IPS DF 6.9 (cell line): ENCODE measurements at regions not wholly inside any gene's neighbourhood (a gene's known extent, or its start where the extent isn't known, plus 50 kb on each side); places are given as distances from the start of the nearest gene placed in this dataset.

Experiments
- DNase-seq: peaks from one replicate; pipeline ENCODE4 v3.0.0-alpha.2; 2013; ENCODE audit warnings: low read depth, low spot score
- H3K27ac ChIP-seq: one replicate; pipeline ENCODE4 v1.5.1; 2013; ENCODE audit warnings: low read length, control low read depth
- H3K27me3 ChIP-seq: 2 replicates; pipeline ENCODE4 v1.6.1; 2013; ENCODE audit warnings: mild to moderate bottlenecking, low read length; ENCODE audit not compliant: control insufficient read depth, insufficient read depth
- H3K36me3 ChIP-seq: 2 replicates; pipeline ENCODE4 v1.6.1; 2013; ENCODE audit warnings: low read length; ENCODE audit not compliant: control insufficient read depth, insufficient read depth
- H3K4me1 ChIP-seq: 2 replicates; pipeline ENCODE4 v1.6.1; 2013; ENCODE audit warnings: low read length; ENCODE audit not compliant: control insufficient read depth, insufficient read depth
- H3K4me3 ChIP-seq: 2 replicates; pipeline ENCODE4 v1.5.1; 2013; ENCODE audit warnings: mild to moderate bottlenecking, low read length
- H3K9me3 ChIP-seq: 2 replicates; pipeline ENCODE4 v1.6.1; 2013; ENCODE audit warnings: low read length, inconsistent platforms; ENCODE audit not compliant: control insufficient read depth, insufficient read depth
- WGBS: extraction: QIAGEN DNeasy Blood & Tissue Kit; methylation state at CpG from one replicate; pipeline ENCODE4 v1.1.7; 2013; ENCODE audit warnings: mixed read lengths, missing lambda C conversion rate; ENCODE audit not compliant: insufficient read length, insufficient coverage; 5-methylcytosine and 5-hydroxymethylcytosine counted together

GRCh38 chr3:5292512-5292911 is 105.0 kb downstream of the EDEM1 start:
- no peak for DNase-seq
- no CpG with 5 or more reads among the region's 7 CpGs for WGBS
- H3K27me3 ChIP-seq: no peaks in the 10 kb centered on the region
- no peaks in the 10 kb centered on the region for H3K4me1 ChIP-seq
- no peak overlapping the region for H3K27ac ChIP-seq
- no peak overlapping the region for H3K4me3 ChIP-seq
- H3K36me3 ChIP-seq: no peaks in the 10 kb centered on the region
- H3K9me3 ChIP-seq: no peaks in the 10 kb centered on the region; the same call in 1 of the 2 replicates

GRCh38 chr3:5293207-5293606 is 105.7 kb downstream of the EDEM1 start:
- Histone ChIP-seq H3K36me3 (no peaks in the 10 kb centered on the region), H3K4me3 (no peak overlapping the region), H3K9me3 (no peaks in the 10 kb centered on the region; the same call in 1 of the 2 replicates), H3K27me3 (no peaks in the 10 kb centered on the region), H3K4me1 (no peaks in the 10 kb centered on the region), H3K27ac (no peak overlapping the region)
- no peak for DNase-seq
- no CpG with 5 or more reads among the region's 2 CpGs for WGBS

- Histone ChIP-seq H3K9me3 (no peaks in the 10 kb centered on the region; the same call in 1 of the 2 replicates), H3K4me1 (no peaks in the 10 kb centered on the region), H3K27ac (no peak overlapping the region), H3K36me3 (no peaks in the 10 kb centered on the region), H3K4me3 (no peak overlapping the region), H3K27me3 (no peaks in the 10 kb centered on the region)
- DNase-seq: no peak
- no CpG with 5 or more reads among the region's 4 CpGs for WGBS
Measured at GRCh38 chr3:5294356-5294755, 106.8 kb downstream of the EDEM1 start.

- H3K4me1 ChIP-seq: no peaks in the 10 kb centered on the region
- H3K4me3 ChIP-seq: no peak overlapping the region
- no peak for DNase-seq
- H3K9me3 ChIP-seq: no peaks in the 10 kb centered on the region; the same call in 1 of the 2 replicates
- H3K36me3 ChIP-seq: no peaks in the 10 kb centered on the region
- WGBS: no CpG with 5 or more reads among the region's 1 CpG
- H3K27ac ChIP-seq: no peak overlapping the region
- no peaks in the 10 kb centered on the region for H3K27me3 ChIP-seq
Measured at GRCh38 chr3:5295191-5295690, 107.7 kb downstream of the EDEM1 start.

- Histone ChIP-seq H3K9me3 (no peaks in the 10 kb centered on the region; the same call in 1 of the 2 replicates), H3K27ac (no peak overlapping the region), H3K36me3 (no peaks in the 10 kb centered on the region), H3K4me1 (no peaks in the 10 kb centered on the region), H3K27me3 (no peaks in the 10 kb centered on the region), H3K4me3 (no peak overlapping the region)
- no peak for DNase-seq
- WGBS: no CpG with 5 or more reads among the region's 2 CpGs
Measured at GRCh38 chr3:5296362-5296761, 108.9 kb downstream of the EDEM1 start.

- Histone ChIP-seq H3K27ac (no peak overlapping the region), H3K36me3 (no peaks in the 10 kb centered on the region), H3K9me3 (no peaks in the 10 kb centered on the region), H3K4me1 (no peaks in the 10 kb centered on the region), H3K4me3 (no peak overlapping the region), H3K27me3 (no peaks in the 10 kb centered on the region)
- WGBS: no CpG with 5 or more reads among the region's 1 CpG
- no peak for DNase-seq
Measured at GRCh38 chr3:5297895-5298294, 110.4 kb downstream of the EDEM1 start.

- Histone ChIP-seq H3K36me3 (no peaks in the 10 kb centered on the region), H3K27ac (no peak overlapping the region), H3K27me3 (no peaks in the 10 kb centered on the region), H3K4me1 (no peaks in the 10 kb centered on the region), H3K9me3 (no peaks in the 10 kb centered on the region), H3K4me3 (no peak overlapping the region)
- DNase-seq: no peak
- no CpG with 5 or more reads among the region's 3 CpGs for WGBS
Measured at GRCh38 chr3:5298453-5298852, 110.9 kb downstream of the EDEM1 start.

GRCh38 chr3:5299161-5299560 is 111.7 kb downstream of the EDEM1 start:
- H3K27ac ChIP-seq: no peak overlapping the region
- H3K9me3 ChIP-seq: no peaks in the 10 kb centered on the region
- H3K27me3 ChIP-seq: no peaks in the 10 kb centered on the region
- DNase-seq: no peak
- H3K4me3 ChIP-seq: no peak overlapping the region
- WGBS: no CpG with 5 or more reads among the region's 3 CpGs
- H3K4me1 ChIP-seq: no peaks in the 10 kb centered on the region
- H3K36me3 ChIP-seq: no peaks in the 10 kb centered on the region

- Histone ChIP-seq H3K4me3 (no peak overlapping the region), H3K9me3 (no peaks in the 10 kb centered on the region), H3K36me3 (no peaks in the 10 kb centered on the region), H3K27me3 (no peaks in the 10 kb centered on the region), H3K27ac (no peak overlapping the region), H3K4me1 (no peaks in the 10 kb centered on the region)
- WGBS: no CpG with 5 or more reads among the region's 4 CpGs
- no peak for DNase-seq
Measured at GRCh38 chr3:5300638-5301037, 113.1 kb downstream of the EDEM1 start.

GRCh38 chr3:5301651-5302297 is 114.3 kb downstream of the EDEM1 start:
- H3K36me3 ChIP-seq: no peaks in the 10 kb centered on the region
- WGBS: no CpG with 5 or more reads among the region's 7 CpGs
- DNase-seq: no peak
- no peak overlapping the region for H3K27ac ChIP-seq
- no peaks in the 10 kb centered on the region for H3K9me3 ChIP-seq
- H3K4me3 ChIP-seq: no peak overlapping the region
- H3K4me1 ChIP-seq: no peaks in the 10 kb centered on the region
- H3K27me3 ChIP-seq: no peaks in the 10 kb centered on the region

GRCh38 chr3:5302661-5303060 is 115.2 kb downstream of the EDEM1 start:
- no CpG with 5 or more reads among the region's 3 CpGs for whole genome bisulfite sequencing
- Histone ChIP-seq H3K4me3 (no peak overlapping the region), H3K9me3 (no peaks in the 10 kb centered on the region; the same call in 1 of the 2 replicates), H3K27ac (no peak overlapping the region), H3K27me3 (no peaks in the 10 kb centered on the region), H3K4me1 (no peaks in the 10 kb centered on the region), H3K36me3 (no peaks in the 10 kb centered on the region)
- DNase-seq: no peak
